ENCODE measurements at regions not wholly inside any gene's neighbourhood (a gene's known extent, or its start where the extent isn't known, plus 50 kb on each side); places are given as distances from the start of the nearest gene placed in this dataset.
A peak's percentile ranks its signal among the peaks of the same experiment; 100 is the strongest.

GRCh38 chr9:89554307-89555035 lies 50.3 kb upstream of the GADD45G start:
- no peak for DNase-seq

GRCh38 chr9:89553451-89554010 lies 51.3 kb upstream of the GADD45G start:
- no peak for DNase-seq

GRCh38 chr9:89550346-89550927 lies 52.5 kb upstream of the SEMA4D start:
- no peak for DNase-seq

- DNase-seq = peak; percentile 90
Measured at GRCh38 chr9:89549031-89549644, 51.2 kb upstream of the SEMA4D start.

GRCh38 chr9:89548071-89548638 lies 50.2 kb upstream of the SEMA4D start:
- no peak for DNase-seq
